Naive thymus-derived CD4-positive, alpha-beta T cell (primary cell): ENCODE measurements at regions not wholly inside any gene's neighbourhood (a gene's known extent, or its start where the extent isn't known, plus 50 kb on each side); places are given as distances from the start of the nearest gene placed in this dataset.
"Not testable (repeated sequence)": the region's sequence is repeated elsewhere in the genome, so short reads cannot be mapped to it uniquely, and the experiment has no call there.

Source experiments
- ATAC-seq: fragments of 150-1000 bp; cut with Tn5 transposase; 2 replicates; pipeline ENCODE4 v1.10.0; 2021; ENCODE audit warnings: mild to moderate bottlenecking, moderate library complexity
- CTCF ChIA-PET: fragments of 350-600 bp; sonication (Branson Sonifier 250); formaldehyde crosslinking; loops from one replicate; lab custom pipeline; 2021; ENCODE audit warnings: antibody characterized with exemption; lab: Charles Lee
- POLR2A ChIA-PET: fragments of 350-600 bp; sonication (Branson Sonifier 250); formaldehyde crosslinking; loops from one replicate; lab custom pipeline; 2021; ENCODE audit warnings: antibody characterized with exemption, inconsistent platforms; lab: Charles Lee
- DNase-seq, 9 donors: peaks; one replicate each; pipeline versions ENCODE4 v3.0.0 to v3.0.0-alpha.2; 2020 to 2022; ENCODE audit warnings: mixed read lengths in 1 of 9
- H3K27ac ChIP-seq: one replicate; pipeline ENCODE4 v1.7.0; 2013; ENCODE audit warnings: mild to moderate bottlenecking, low read depth, low read length, moderate library complexity
- H3K27me3 ChIP-seq, 2 donors: one replicate each; pipeline ENCODE4 v1.7.0; 2013; ENCODE audit warnings: low read length in 2 of 2, mild to moderate bottlenecking in 2 of 2, moderate library complexity in 2 of 2; ENCODE audit not compliant: control insufficient read depth in 2 of 2, insufficient read depth in 2 of 2
- H3K36me3 ChIP-seq, 3 experiments: 1 replicate in 2 of 3; 2 replicates in 1 of 3; pipeline ENCODE4 v1.7.0; 2013; ENCODE audit warnings: low read length in 3 of 3, mild to moderate bottlenecking in 3 of 3, moderate library complexity in 1 of 3; ENCODE audit not compliant: insufficient read depth in 3 of 3, control insufficient read depth in 2 of 3
- H3K4me1 ChIP-seq, 2 donors: one replicate each; pipeline ENCODE4 v1.7.0; 2013; ENCODE audit warnings: low read length in 2 of 2, mild to moderate bottlenecking in 2 of 2, moderate library complexity in 1 of 2; ENCODE audit not compliant: control insufficient read depth in 2 of 2, insufficient read depth in 2 of 2
- H3K4me3 ChIP-seq: 2 replicates; pipeline ENCODE4 v1.7.0; 2013; ENCODE audit warnings: mild to moderate bottlenecking, low read length
- H3K9me3 ChIP-seq, 3 experiments: 1 replicate in 2 of 3; 2 replicates in 1 of 3; pipeline ENCODE4 v1.7.0; 2013; ENCODE audit warnings: low read length in 3 of 3; ENCODE audit not compliant: control insufficient read depth in 2 of 3
- H3K27ac Mint-ChIP-seq, 9 donors: one replicate each; pipeline ENCODE4 v1.8.0; 2020 to 2022; ENCODE audit warnings: mixed read lengths in 9 of 9, mild to moderate bottlenecking in 8 of 9, moderate library complexity in 5 of 9, inconsistent platforms in 2 of 9
- H3K27me3 Mint-ChIP-seq, 5 donors: one replicate each; pipeline ENCODE4 v1.8.0; 2021 to 2022; ENCODE audit warnings: mixed read lengths in 5 of 5, mild to moderate bottlenecking in 1 of 5
- H3K36me3 Mint-ChIP-seq, 5 donors: one replicate each; pipeline ENCODE4 v1.8.0; 2020 to 2022; ENCODE audit warnings: mixed read lengths in 5 of 5, mild to moderate bottlenecking in 3 of 5, inconsistent platforms in 1 of 5
- H3K4me1 Mint-ChIP-seq, 7 donors: one replicate each; pipeline ENCODE4 v1.8.0; 2020 to 2022; ENCODE audit warnings: mixed read lengths in 7 of 7, mild to moderate bottlenecking in 3 of 7, inconsistent platforms in 1 of 7
- H3K4me3 Mint-ChIP-seq, 10 donors: one replicate each; pipeline ENCODE4 v1.8.0; 2020 to 2022; ENCODE audit warnings: mild to moderate bottlenecking in 10 of 10, mixed read lengths in 10 of 10, moderate library complexity in 6 of 10, inconsistent platforms in 2 of 10
- H3K9me3 Mint-ChIP-seq, 11 donors: one replicate each; pipeline ENCODE4 v1.8.0; 2020 to 2022; ENCODE audit warnings: mixed read lengths in 11 of 11, mild to moderate bottlenecking in 4 of 11, inconsistent platforms in 1 of 11, moderate library complexity in 1 of 11
- intact Hi-C, 2 donors: fragments of 100-400 bp; cut with micrococcal nuclease; formaldehyde crosslinking; loops; one replicate each; pipeline ENCODE4 v1.15.1; 2023

- H3K27me3 ChIP-seq = no peaks in the 10 kb centered on the region
- Mint-ChIP-seq H3K4me3 (no peak overlapping the region), H3K36me3 (no peaks in the 10 kb centered on the region), H3K4me1 (no peaks in the 10 kb centered on the region), H3K27ac (no peak overlapping the region), H3K27me3 (no peaks in the 10 kb centered on the region), H3K9me3 (peaks cover 0 to 18% (median 8%) of the 10 kb centered on the region in 11 donors)
- DNase-seq (no peak), ATAC-seq (no peak)
- POLR2A ChIA-PET = no interaction called here
- H3K36me3 ChIP-seq = no peaks in the 10 kb centered on the region
- H3K27ac ChIP-seq = no peak overlapping the region
- H3K4me1 ChIP-seq = no peaks in the 10 kb centered on the region
- CTCF ChIA-PET = no interaction called here
- no peak overlapping the region for H3K4me3 ChIP-seq
- no peaks in the 10 kb centered on the region for H3K9me3 ChIP-seq
- intact Hi-C loops = no loop called here
Measured at GRCh38 chr13:65310663-65311328, 1919.3 kb downstream of the PCDH9 start.

GRCh38 chr13:65309906-65310305 lies 1920.2 kb downstream of the PCDH9 start:
- intact Hi-C loops = no loop called here
- ATAC-seq = no peak
- Mint-ChIP-seq H3K9me3 (peaks cover 0 to 17% (median 7%) of the 10 kb centered on the region in 11 donors), H3K27ac (no peak overlapping the region), H3K36me3 (no peaks in the 10 kb centered on the region), H3K4me1 (no peaks in the 10 kb centered on the region), H3K27me3 (no peaks in the 10 kb centered on the region), H3K4me3 (no peak overlapping the region)
- no peak overlapping the region for H3K27ac ChIP-seq
- ChIA-PET CTCF (no interaction called here), POLR2A (no interaction called here)
- no peak for DNase-seq
- no peaks in the 10 kb centered on the region for H3K4me1 ChIP-seq
- no peaks in the 10 kb centered on the region for H3K36me3 ChIP-seq
- no peaks in the 10 kb centered on the region for H3K27me3 ChIP-seq
- H3K4me3 ChIP-seq = no peak overlapping the region
- H3K9me3 ChIP-seq = no peaks in the 10 kb centered on the region

GRCh38 chr13:65308729-65309128 lies 1921.4 kb downstream of the PCDH9 start:
- ATAC-seq, H3K27me3 ChIP-seq, DNase-seq, H3K36me3 ChIP-seq, H3K36me3 Mint-ChIP-seq, H3K4me3 ChIP-seq, H3K4me3 Mint-ChIP-seq, intact Hi-C loops, POLR2A ChIA-PET, H3K4me1 Mint-ChIP-seq, H3K9me3 ChIP-seq, H3K27ac ChIP-seq, H3K27me3 Mint-ChIP-seq, CTCF ChIA-PET, H3K9me3 Mint-ChIP-seq, H3K4me1 ChIP-seq, H3K27ac Mint-ChIP-seq: not testable (repeated sequence)

GRCh38 chr13:65307056-65307455 lies 1923.1 kb downstream of the PCDH9 start:
- no peaks in the 10 kb centered on the region for H3K9me3 ChIP-seq
- no peak overlapping the region for H3K4me3 ChIP-seq
- intact Hi-C loops = no loop called here
- H3K27ac ChIP-seq = no peak overlapping the region
- H3K4me1 ChIP-seq = no peaks in the 10 kb centered on the region
- ChIA-PET CTCF (no interaction called here), POLR2A (no interaction called here)
- no peaks in the 10 kb centered on the region for H3K27me3 ChIP-seq
- H3K4me3 Mint-ChIP-seq = no peak overlapping the region
- H3K27ac Mint-ChIP-seq = no peak overlapping the region
- H3K36me3 ChIP-seq = no peaks in the 10 kb centered on the region
- no peak for DNase-seq
- no peaks in the 10 kb centered on the region for H3K4me1 Mint-ChIP-seq
- no peaks in the 10 kb centered on the region for H3K36me3 Mint-ChIP-seq
- H3K27me3 Mint-ChIP-seq = no peaks in the 10 kb centered on the region
- H3K9me3 Mint-ChIP-seq = peaks cover 0 to 10% (median 7%) of the 10 kb centered on the region in 11 donors
- ATAC-seq = no peak

- Mint-ChIP-seq H3K4me3 (no peak overlapping the region), H3K27ac (no peak overlapping the region), H3K27me3 (no peaks in the 10 kb centered on the region), H3K4me1 (no peaks in the 10 kb centered on the region), H3K36me3 (no peaks in the 10 kb centered on the region), H3K9me3 (peaks cover 0 to 11% (median 0%) of the 10 kb centered on the region in 11 donors)
- H3K27ac ChIP-seq = no peak overlapping the region
- no peaks in the 10 kb centered on the region for H3K9me3 ChIP-seq
- CTCF ChIA-PET = no interaction called here
- H3K36me3 ChIP-seq = no peaks in the 10 kb centered on the region
- H3K27me3 ChIP-seq = no peaks in the 10 kb centered on the region
- POLR2A ChIA-PET = no interaction called here
- DNase-seq (no peak), ATAC-seq (no peak)
- intact Hi-C loops = no loop called here
- no peaks in the 10 kb centered on the region for H3K4me1 ChIP-seq
- no peak overlapping the region for H3K4me3 ChIP-seq
Measured at GRCh38 chr13:65302691-65303090, 1927.4 kb downstream of the PCDH9 start.

- intact Hi-C loops = no loop called here
- H3K4me3 Mint-ChIP-seq = no peak overlapping the region
- H3K36me3 ChIP-seq = no peaks in the 10 kb centered on the region
Measured at GRCh38 chr13:65301506-65301905, 1928.6 kb downstream of the PCDH9 start.

GRCh38 chr13:65300220-65300619 lies 1929.9 kb downstream of the PCDH9 start:
- H3K9me3 ChIP-seq = no peaks in the 10 kb centered on the region

More at GRCh38 chr13:65301506-65301905, 1928.6 kb downstream of the PCDH9 start:
- H3K27ac Mint-ChIP-seq = no peak overlapping the region
- no peak for ATAC-seq
- no peaks in the 10 kb centered on the region for H3K27me3 Mint-ChIP-seq
- Histone ChIP-seq H3K4me1 (no peaks in the 10 kb centered on the region), H3K9me3 (no peaks in the 10 kb centered on the region), H3K27ac (no peak overlapping the region), H3K27me3 (no peaks in the 10 kb centered on the region), H3K4me3 (no peak overlapping the region)
- DNase-seq = no peak
- ChIA-PET POLR2A (no interaction called here), CTCF (interaction anchor here (0.6 kb wide), 1 partner anchor 442 kb away, joined by 3 read pairs; no protein-coding TSS in a partner anchor)
- H3K9me3 Mint-ChIP-seq = peaks cover 0 to 12% (median 0%) of the 10 kb centered on the region in 11 donors
- H3K4me1 Mint-ChIP-seq = no peaks in the 10 kb centered on the region
- no peaks in the 10 kb centered on the region for H3K36me3 Mint-ChIP-seq

More at GRCh38 chr13:65300220-65300619, 1929.9 kb downstream of the PCDH9 start:
- no peak overlapping the region for H3K4me3 ChIP-seq
- H3K4me1 Mint-ChIP-seq = no peaks in the 10 kb centered on the region
- H3K4me3 Mint-ChIP-seq = no peak overlapping the region
- ATAC-seq (no peak), DNase-seq (no peak)
- POLR2A ChIA-PET = no interaction called here
- CTCF ChIA-PET = interaction anchor here (0.7 kb wide), 1 partner anchor 197 kb away, joined by 4 read pairs; no protein-coding TSS in a partner anchor
- H3K27me3 ChIP-seq = no peaks in the 10 kb centered on the region
- no peaks in the 10 kb centered on the region for H3K36me3 ChIP-seq
- no peaks in the 10 kb centered on the region for H3K36me3 Mint-ChIP-seq
- no peak overlapping the region for H3K27ac Mint-ChIP-seq
- no peak overlapping the region for H3K27ac ChIP-seq
- no peaks in the 10 kb centered on the region for H3K27me3 Mint-ChIP-seq
- intact Hi-C loops = no loop called here
- H3K4me1 ChIP-seq = no peaks in the 10 kb centered on the region
- H3K9me3 Mint-ChIP-seq = peaks cover 0 to 12% (median 0%) of the 10 kb centered on the region in 11 donors
